CD14-positive monocyte (primary cell): ENCODE measurements at regions not wholly inside any gene's neighbourhood (a gene's known extent, or its start where the extent isn't known, plus 50 kb on each side); places are given as distances from the start of the nearest gene placed in this dataset.

Experiments used
- DNase-seq, 3 donors: peaks; one replicate each; pipeline ENCODE4 v3.0.0-alpha.2; 2011 to 2022
- H2AFZ ChIP-seq: 2 replicates; pipeline ENCODE4 v1.6.0; 2012; ENCODE audit warnings: mild to moderate bottlenecking, low read depth, low read length, inconsistent platforms; ENCODE audit not compliant: insufficient read depth, poor library complexity, severe bottlenecking
- H3K27ac ChIP-seq, 2 donors: 1 replicate in 1 of 2; 2 replicates in 1 of 2; pipeline ENCODE4 v1.5.1; 2012 to 2013; ENCODE audit warnings: low read length in 2 of 2, control low read depth in 1 of 2, inconsistent platforms in 1 of 2, low read depth in 1 of 2, mild to moderate bottlenecking in 1 of 2
- H3K27me3 ChIP-seq, 2 donors: one replicate each; pipeline versions ENCODE4 v1.6.0 to v1.6.1; 2011 to 2013; ENCODE audit warnings: low read length in 2 of 2; ENCODE audit not compliant: control insufficient read depth in 2 of 2, insufficient read depth in 2 of 2
- H3K36me3 ChIP-seq, 2 donors: replicated peaks in 1 of 2; 1 replicate in 1 of 2; 2 replicates in 1 of 2; pipeline versions ENCODE4 v1.5.1 to v1.6.1; 2012 to 2013; ENCODE audit warnings: low read length in 2 of 2, control low read depth in 1 of 2, inconsistent platforms in 1 of 2, mild to moderate bottlenecking in 1 of 2; ENCODE audit not compliant: insufficient read depth in 2 of 2, control insufficient read depth in 1 of 2
- H3K4me1 ChIP-seq, 2 donors: 1 replicate in 1 of 2; 2 replicates in 1 of 2; pipeline versions ENCODE4 v1.5.1 to v1.6.1; 2012 to 2013; ENCODE audit warnings: low read length in 2 of 2, control low read depth in 1 of 2, inconsistent platforms in 1 of 2, mild to moderate bottlenecking in 1 of 2, moderate library complexity in 1 of 2; ENCODE audit not compliant: insufficient read depth in 2 of 2, control insufficient read depth in 1 of 2
- H3K4me2 ChIP-seq: replicated peaks from 2 replicates; pipeline ENCODE3; 2012; ENCODE audit warnings: low read length, moderate library complexity, mild to moderate bottlenecking; ENCODE audit not compliant: poor library complexity, severe bottlenecking; ENCODE audit errors: extremely low read depth
- H3K4me3 ChIP-seq, 3 experiments: fragments of 200-600 bp in 1 of 3; sonication (generic) in 1 of 3; replicated peaks in 1 of 3; 1 replicate in 2 of 3; 2 replicates in 1 of 3; pipeline ENCODE4 v1.5.1; 2011 to 2013; ENCODE audit warnings: low read length in 3 of 3, mild to moderate bottlenecking in 3 of 3, control low read depth in 2 of 3, low read depth in 2 of 3, inconsistent platforms in 1 of 3, moderate library complexity in 1 of 3
- H3K79me2 ChIP-seq: 2 replicates; pipeline ENCODE4 v1.6.0; 2012; ENCODE audit warnings: mild to moderate bottlenecking, control low read depth, inconsistent platforms, low read length, moderate library complexity; ENCODE audit not compliant: insufficient read depth
- H3K9ac ChIP-seq: 2 replicates; pipeline ENCODE4 v1.6.0; 2017; ENCODE audit warnings: low read length, mild to moderate bottlenecking; ENCODE audit not compliant: insufficient read depth, poor library complexity, severe bottlenecking
- H3K9me3 ChIP-seq, 2 donors: replicated peaks in 1 of 2; 1 replicate in 1 of 2; 2 replicates in 1 of 2; pipeline versions ENCODE4 v1.5.1 to v1.6.1; 2012 to 2013; ENCODE audit warnings: low read length in 2 of 2, control low read depth in 1 of 2; ENCODE audit not compliant: control insufficient read depth in 1 of 2, insufficient read depth in 1 of 2
- H4K20me1 ChIP-seq: 2 replicates; pipeline ENCODE4 v1.6.0; 2012; ENCODE audit warnings: mild to moderate bottlenecking, low read length, control low read depth, moderate library complexity; ENCODE audit not compliant: insufficient read depth
- H3K27ac Mint-ChIP-seq, 7 donors: one replicate each; pipeline ENCODE4 v1.8.0; 2020; ENCODE audit warnings: mild to moderate bottlenecking in 7 of 7, mixed read lengths in 7 of 7, moderate library complexity in 6 of 7, inconsistent platforms in 2 of 7
- H3K27me3 Mint-ChIP-seq, 3 donors: one replicate each; pipeline ENCODE4 v1.8.0; 2021 to 2022; ENCODE audit warnings: low read depth in 3 of 3, mild to moderate bottlenecking in 3 of 3, mixed read lengths in 3 of 3, moderate library complexity in 3 of 3, inconsistent platforms in 1 of 3
- H3K36me3 Mint-ChIP-seq, 2 donors: one replicate each; pipeline ENCODE4 v1.8.0; 2020; ENCODE audit warnings: mixed read lengths in 2 of 2, inconsistent platforms in 1 of 2, mild to moderate bottlenecking in 1 of 2
- H3K4me1 Mint-ChIP-seq: one replicate; pipeline ENCODE4 v1.8.0; 2020; ENCODE audit warnings: mild to moderate bottlenecking, mixed read lengths
- H3K4me3 Mint-ChIP-seq, 2 donors: one replicate each; pipeline ENCODE4 v1.8.0; 2020; ENCODE audit warnings: mild to moderate bottlenecking in 2 of 2, mixed read lengths in 2 of 2, moderate library complexity in 1 of 2
- H3K9me3 Mint-ChIP-seq, 7 donors: one replicate each; pipeline ENCODE4 v1.8.0; 2020 to 2022; ENCODE audit warnings: mixed read lengths in 7 of 7, mild to moderate bottlenecking in 6 of 7, moderate library complexity in 6 of 7, inconsistent platforms in 2 of 7
- CTCF ChIP-seq: fragments of 200-600 bp; IDR thresholded peaks from one replicate; pipeline ENCODE4 v1.8.0; 2022; ENCODE audit warnings: antibody characterized with exemption, mild to moderate bottlenecking
- WGBS: methylation state at CpG from one replicate; pipeline ENCODE4 v1.1.5; 2013; ENCODE audit warnings: missing lambda C conversion rate; ENCODE audit not compliant: insufficient coverage; 5-methylcytosine and 5-hydroxymethylcytosine counted together
- intact Hi-C, 2 donors: fragments of 100-400 bp; cut with micrococcal nuclease; formaldehyde crosslinking; loops; one replicate each; pipeline versions ENCODE4 v1.15.0 to v1.15.1; 2023

GRCh38 chr12:13777374-13777773 is 204.0 kb downstream of the GRIN2B start:
- H4K20me1 ChIP-seq, result no peaks in the 10 kb centered on the region
- no peaks in the 10 kb centered on the region for H3K27me3 ChIP-seq
- no peak overlapping the region for H3K4me2 ChIP-seq
- H3K27ac Mint-ChIP-seq, result peak overlapping the region in 1 of 7 donors; percentile 70
- no peaks in the 10 kb centered on the region for H3K79me2 ChIP-seq
- H3K36me3 Mint-ChIP-seq, result no peaks in the 10 kb centered on the region
- no peak overlapping the region for H3K9ac ChIP-seq
- no peak overlapping the region for H2AFZ ChIP-seq
- no peak overlapping the region for H3K4me3 Mint-ChIP-seq
- H3K27ac ChIP-seq, result no peak overlapping the region
- no peak for TF ChIP-seq CTCF
- peaks cover 0 to 3% (median 2%) of the 10 kb centered on the region in 3 donors for H3K27me3 Mint-ChIP-seq
- H3K36me3 ChIP-seq, result no peaks in the 10 kb centered on the region
- intact Hi-C loops, result no loop called here
- H3K4me1 ChIP-seq, result no peaks in the 10 kb centered on the region
- H3K4me3 ChIP-seq, result no peak overlapping the region
- no peaks in the 10 kb centered on the region for H3K9me3 ChIP-seq
- no peaks in the 10 kb centered on the region for H3K9me3 Mint-ChIP-seq
- WGBS, result 100% methylated on average over 1 of the region's 2 CpGs
- no peak for DNase-seq
- no peaks in the 10 kb centered on the region for H3K4me1 Mint-ChIP-seq

DNA sequence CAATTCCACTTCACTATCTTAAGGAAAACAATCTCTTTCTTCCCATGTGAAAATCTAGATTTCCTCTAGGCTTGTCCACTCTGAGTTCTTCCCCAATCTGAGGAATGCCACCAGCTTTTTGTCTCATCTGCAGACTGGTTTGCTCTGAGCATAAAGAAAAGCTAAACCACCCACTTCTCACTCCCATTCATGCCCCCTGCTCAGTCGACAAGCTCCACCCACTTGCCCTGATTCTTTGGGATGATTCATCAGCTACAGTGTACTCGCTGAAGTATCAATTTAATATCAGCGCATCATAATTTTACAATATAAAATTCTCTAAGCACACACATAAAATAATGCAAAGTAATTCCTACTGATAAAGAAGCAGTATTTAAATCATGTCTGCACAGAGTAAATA is 209.1 kb downstream of the GRIN2B start:
- H3K36me3 ChIP-seq, result no peaks in the 10 kb centered on the region
- H3K27ac Mint-ChIP-seq, result no peak overlapping the region
- no peaks in the 10 kb centered on the region for H3K4me1 Mint-ChIP-seq
- WGBS, result 73% methylated on average over 2 of the region's 3 CpGs
- H3K36me3 Mint-ChIP-seq, result no peaks in the 10 kb centered on the region
- peaks cover 1 to 2% (median 2%) of the 10 kb centered on the region in 3 donors for H3K27me3 Mint-ChIP-seq
- no peak overlapping the region for H3K4me3 Mint-ChIP-seq
- H3K4me3 ChIP-seq, result no peak overlapping the region
- H3K9me3 Mint-ChIP-seq, result peaks cover 0 to 4% (median 0%) of the 10 kb centered on the region in 7 donors
- no peak overlapping the region for H2AFZ ChIP-seq
- H3K27ac ChIP-seq, result no peak overlapping the region
- no peak overlapping the region for H3K9ac ChIP-seq
- no peaks in the 10 kb centered on the region for H3K9me3 ChIP-seq
- no peak for DNase-seq
- H3K4me1 ChIP-seq, result no peaks in the 10 kb centered on the region
- H3K27me3 ChIP-seq, result no peaks in the 10 kb centered on the region
- no peaks in the 10 kb centered on the region for H3K79me2 ChIP-seq
- H4K20me1 ChIP-seq, result no peaks in the 10 kb centered on the region
- TF ChIP-seq CTCF, result no peak
- intact Hi-C loops, result no loop called here
- no peak overlapping the region for H3K4me2 ChIP-seq
